ENCODE measurements at regions not wholly inside any gene's neighbourhood (a gene's known extent, or its start where the extent isn't known, plus 50 kb on each side); places are given as distances from the start of the nearest gene placed in this dataset.

GRCh38 chr18:6543330-6543908 lies 128.7 kb upstream of the L3MBTL4 start:
- ChIA-PET CTCF (ENCODE audit: unreplicated experiment) (no interaction called here), POLR2A (no interaction called here)
- no peaks in the 10 kb centered on the region for H3K9me2 ChIP-seq (ENCODE audit: insufficient read depth, low read length)
- intact Hi-C loops (cut with micrococcal nuclease; ENCODE audit: unreplicated experiment), result loop anchor here (1.0 kb wide), 1 partner anchor 343 kb away; no protein-coding TSS in a partner anchor
- H3K4me1 ChIP-seq (ENCODE audit: insufficient read depth, low read length, poor library complexity, severe bottlenecking), result no peaks in the 10 kb centered on the region
- peak; percentile 76 for TF ChIP-seq CTCF (conservative IDR thresholded peaks at IDR 0.05; ENCODE audit: low read length)
- no peak for TF ChIP-seq EZH2phosphoT487 (IDR thresholded peaks at IDR 0.05; ENCODE audit: borderline replicate concordance, low read depth, low read length)
- no peak overlapping the region for H3K27ac ChIP-seq (ENCODE audit: low read depth, low read length, poor library complexity, severe bottlenecking)
- H3K4me3 ChIP-seq (ENCODE audit: low read depth, low read length, poor library complexity, severe bottlenecking), result no peak overlapping the region
- no peaks in the 10 kb centered on the region for H3K36me3 ChIP-seq (ENCODE audit: insufficient read depth, low read length)
- peak; percentile 19 for DNase-seq (ENCODE audit: low spot score)
- no peak overlapping the region for H3K4me2 ChIP-seq (ENCODE audit: low read length)
- no peaks in the 10 kb centered on the region for H3K79me2 ChIP-seq (ENCODE audit: insufficient read depth, low read depth, low read length)
- H2AFZ ChIP-seq (ENCODE audit: low read length), result no peak overlapping the region
- no TSS peak for BruUV-seq (replicated peaks)
- H3K9me3 ChIP-seq (ENCODE audit: low read length), result no peaks in the 10 kb centered on the region
- H4K20me1 ChIP-seq (ENCODE audit: insufficient read depth, low read length), result no peaks in the 10 kb centered on the region

GRCh38 chr18:6546229-6546628 lies 131.5 kb upstream of the L3MBTL4 start:
- H3K36me3 ChIP-seq (ENCODE audit: insufficient read depth, low read length), result no peaks in the 10 kb centered on the region
- TF ChIP-seq CTCF (conservative IDR thresholded peaks at IDR 0.05; ENCODE audit: low read length), result no peak
- TF ChIP-seq EZH2phosphoT487 (IDR thresholded peaks at IDR 0.05; ENCODE audit: borderline replicate concordance, low read depth, low read length), result no peak
- H3K79me2 ChIP-seq (ENCODE audit: insufficient read depth, low read depth, low read length), result no peaks in the 10 kb centered on the region
- no TSS peak for BruUV-seq (replicated peaks)
- POLR2A ChIA-PET, result interaction anchor here (0.7 kb wide), 1 partner anchor 134 kb away, joined by 3 read pairs; no protein-coding TSS in a partner anchor
- CTCF ChIA-PET (ENCODE audit: unreplicated experiment), result no interaction called here
- H3K9me2 ChIP-seq (ENCODE audit: insufficient read depth, low read length), result no peaks in the 10 kb centered on the region
- no peak overlapping the region for H3K4me3 ChIP-seq (ENCODE audit: low read depth, low read length, poor library complexity, severe bottlenecking)
- no peak overlapping the region for H3K27ac ChIP-seq (ENCODE audit: low read depth, low read length, poor library complexity, severe bottlenecking)
- H3K4me2 ChIP-seq (ENCODE audit: low read length), result no peak overlapping the region
- H3K9me3 ChIP-seq (ENCODE audit: low read length), result no peaks in the 10 kb centered on the region
- intact Hi-C loops (cut with micrococcal nuclease; ENCODE audit: unreplicated experiment), result no loop called here
- H4K20me1 ChIP-seq (ENCODE audit: insufficient read depth, low read length), result no peaks in the 10 kb centered on the region
- H3K4me1 ChIP-seq (ENCODE audit: insufficient read depth, low read length, poor library complexity, severe bottlenecking), result no peaks in the 10 kb centered on the region
- H2AFZ ChIP-seq (ENCODE audit: low read length), result no peak overlapping the region
- DNase-seq (ENCODE audit: low spot score), result no peak

GRCh38 chr18:6547476-6547875 lies 132.8 kb upstream of the L3MBTL4 start:
- Histone ChIP-seq H2AFZ (ENCODE audit: low read length) (no peak overlapping the region), H3K36me3 (ENCODE audit: insufficient read depth, low read length) (no peaks in the 10 kb centered on the region), H3K9me2 (ENCODE audit: insufficient read depth, low read length) (no peaks in the 10 kb centered on the region), H3K4me2 (ENCODE audit: low read length) (no peak overlapping the region), H3K27ac (ENCODE audit: low read depth, low read length, poor library complexity, severe bottlenecking) (no peak overlapping the region), H3K79me2 (ENCODE audit: insufficient read depth, low read depth, low read length) (no peaks in the 10 kb centered on the region), H3K4me3 (ENCODE audit: low read depth, low read length, poor library complexity, severe bottlenecking) (no peak overlapping the region), H3K4me1 (ENCODE audit: insufficient read depth, low read length, poor library complexity, severe bottlenecking) (no peaks in the 10 kb centered on the region), H3K9me3 (ENCODE audit: low read length) (no peaks in the 10 kb centered on the region), H4K20me1 (ENCODE audit: insufficient read depth, low read length) (no peaks in the 10 kb centered on the region)
- ChIA-PET POLR2A (no interaction called here), CTCF (ENCODE audit: unreplicated experiment) (no interaction called here)
- BruUV-seq (replicated peaks), result no TSS peak
- DNase-seq (ENCODE audit: low spot score), result no peak
- intact Hi-C loops (cut with micrococcal nuclease; ENCODE audit: unreplicated experiment), result no loop called here
- TF ChIP-seq CTCF (conservative IDR thresholded peaks at IDR 0.05; ENCODE audit: low read length), result no peak
- no peak for TF ChIP-seq EZH2phosphoT487 (IDR thresholded peaks at IDR 0.05; ENCODE audit: borderline replicate concordance, low read depth, low read length)
